GM18508 (cell line): ENCODE measurements at regions not wholly inside any gene's neighbourhood (a gene's known extent, or its start where the extent isn't known, plus 50 kb on each side); places are given as distances from the start of the nearest gene placed in this dataset.
"Not testable (repeated sequence)": the region's sequence is repeated elsewhere in the genome, so short reads cannot be mapped to it uniquely, and the experiment has no call there.

Experiments
- ATAC-seq: cut with Tn5 transposase; IDR thresholded peaks from one replicate; pipeline ENCODE4 v1.9.1; 2021; ENCODE audit warnings: moderate number of reproducible peaks; ENCODE audit not compliant: insufficient read depth, unreplicated experiment

DNA sequence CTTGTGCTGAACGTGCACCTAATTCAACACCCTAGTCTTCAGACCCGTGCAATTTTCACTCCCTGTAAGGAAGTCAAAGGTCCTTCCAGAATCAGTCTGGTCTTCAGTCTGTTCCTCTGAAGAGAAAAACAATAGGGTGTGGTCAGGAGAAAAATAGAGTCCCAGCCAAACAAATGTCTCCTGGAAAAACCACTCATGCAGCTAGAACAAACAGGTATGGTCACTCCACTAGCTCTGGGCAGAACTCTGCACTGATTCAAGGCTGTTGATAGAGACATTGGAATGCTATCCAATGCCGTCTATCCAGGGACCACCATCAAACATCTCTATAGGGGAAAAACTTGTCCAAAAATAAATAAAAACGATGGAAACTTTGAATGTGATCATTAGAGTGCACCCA lies 81.8 kb upstream of the MAP3K1 start:
- ATAC-seq = no peak

DNA sequence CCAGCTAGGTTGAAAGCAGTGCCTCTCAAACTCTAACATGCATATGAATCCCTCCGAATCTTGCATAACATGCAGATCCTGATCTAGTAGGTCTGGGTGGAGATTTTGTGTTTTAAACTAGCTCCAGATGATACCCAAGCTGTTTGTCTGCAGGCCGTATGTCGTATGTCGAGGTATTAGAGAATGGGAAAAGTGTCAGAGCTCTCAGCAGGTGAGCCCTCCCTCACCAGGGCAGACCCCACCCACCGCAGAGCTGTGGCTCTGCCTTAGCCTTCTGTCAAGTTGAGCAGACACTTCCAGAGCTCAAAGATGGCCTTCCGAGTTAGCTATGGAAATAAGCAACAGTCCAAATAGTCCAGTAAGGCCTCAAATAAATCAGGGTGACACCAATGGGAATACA lies 83.2 kb upstream of the MAP3K1 start:
- ATAC-seq = no peak

DNA sequence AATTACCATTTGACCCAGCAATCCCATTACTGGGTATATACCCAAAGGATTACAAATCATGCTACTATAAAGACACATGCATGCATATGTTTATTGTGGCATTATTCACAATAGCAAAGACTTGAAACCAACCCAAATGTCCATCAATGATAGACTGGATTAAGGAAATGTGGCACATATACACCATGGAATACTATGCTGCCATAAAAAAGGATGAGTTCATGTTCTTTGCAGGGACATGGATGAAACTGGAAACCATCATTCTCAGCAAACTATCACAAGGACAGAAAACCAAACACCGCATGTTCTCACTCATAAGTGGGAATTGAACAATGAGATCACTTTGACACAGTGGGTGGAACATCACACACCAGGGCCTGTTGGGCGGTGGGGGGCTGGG lies 83.9 kb upstream of the MAP3K1 start:
- ATAC-seq = not testable (repeated sequence)

DNA sequence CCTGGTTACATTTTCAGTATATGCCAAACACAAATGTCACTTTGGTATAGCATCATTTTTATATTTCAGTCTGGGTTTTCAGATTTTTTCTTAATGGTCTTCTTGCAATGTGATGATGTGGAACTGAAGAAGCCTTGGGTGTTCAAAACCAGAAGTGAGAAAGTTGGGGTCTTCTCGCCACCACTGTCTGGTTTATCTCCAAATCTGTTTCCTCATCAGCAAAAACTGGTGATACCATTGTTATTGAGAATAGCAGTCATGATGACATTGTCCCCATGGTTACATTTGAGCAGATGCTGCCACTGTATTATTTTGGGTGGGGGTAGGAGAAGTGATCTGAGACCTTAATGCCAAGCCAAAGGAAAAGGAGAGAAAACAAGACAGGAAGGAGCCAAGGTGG lies 85.9 kb upstream of the MAP3K1 start:
- no peak for ATAC-seq

DNA sequence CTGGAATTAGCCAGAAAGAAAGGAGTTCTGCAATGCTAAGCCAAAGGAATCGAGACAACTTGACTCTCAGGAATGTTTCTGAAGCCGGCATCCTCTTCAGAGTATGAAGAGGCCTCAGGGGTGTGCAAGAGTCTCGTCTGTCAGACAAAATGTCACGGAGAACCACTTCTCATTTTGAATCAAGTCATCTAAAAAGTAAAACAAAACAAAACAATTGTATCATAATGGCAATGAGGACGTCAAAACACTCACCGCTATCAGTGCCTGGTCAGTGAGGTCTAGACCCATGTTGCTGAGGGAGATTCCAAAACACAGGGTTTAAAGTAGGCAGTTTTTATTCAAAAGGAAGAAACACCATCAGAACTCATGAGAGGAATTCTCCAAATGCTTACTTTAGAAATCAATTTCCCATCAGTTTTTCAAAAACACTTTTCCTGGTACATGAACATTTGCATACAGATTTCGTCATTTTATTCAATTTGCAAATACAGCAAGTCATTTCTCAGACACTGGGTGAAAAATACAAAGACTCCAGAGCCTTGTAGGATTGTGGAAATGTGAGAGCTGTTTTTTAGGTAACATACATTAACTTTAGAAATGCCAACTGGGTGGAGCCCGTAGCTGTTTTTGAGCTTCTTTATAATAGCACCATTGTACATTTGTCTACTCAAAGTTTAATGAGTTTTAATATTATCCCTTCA lies 89.5 kb upstream of the MAP3K1 start:
- ATAC-seq = no peak

DNA sequence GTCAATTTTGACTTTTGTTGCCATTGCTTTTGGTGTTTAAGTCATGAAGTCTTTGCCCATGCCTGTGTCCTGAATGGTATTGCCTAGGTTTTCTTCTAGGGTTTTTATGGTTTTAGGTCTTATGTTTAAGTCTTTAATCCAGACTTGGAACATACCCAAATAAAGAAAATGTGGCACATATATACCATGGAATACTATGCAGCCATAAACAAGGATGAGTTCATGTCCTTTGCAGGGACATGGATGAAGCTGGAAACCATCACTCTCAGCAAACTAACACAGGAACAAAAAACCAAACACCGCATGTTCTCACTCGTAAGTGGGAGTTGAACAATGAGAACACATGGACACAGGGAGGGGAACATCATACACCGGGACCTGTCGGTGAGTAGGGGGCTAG lies 90.5 kb upstream of the MAP3K1 start:
- ATAC-seq = not testable (repeated sequence)

DNA sequence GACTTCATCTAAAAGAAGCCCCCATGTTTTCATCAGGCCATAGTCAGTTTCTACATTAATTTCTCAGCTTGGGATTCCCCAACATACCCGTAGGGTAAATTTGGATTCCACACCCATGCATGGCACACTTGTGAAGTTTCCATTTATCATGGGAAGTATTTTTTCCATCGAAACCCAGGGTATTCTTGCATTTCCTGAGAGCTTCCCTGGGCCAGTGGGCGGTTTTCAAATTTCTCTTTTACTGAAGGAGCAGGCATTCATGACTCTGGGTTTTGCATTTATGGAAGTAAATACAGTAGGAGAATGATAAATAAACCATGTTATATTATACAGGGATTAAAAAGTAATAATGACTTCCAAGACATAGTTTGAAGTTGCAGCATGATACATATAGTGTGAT lies 93.0 kb upstream of the MAP3K1 start:
- ATAC-seq = no peak

DNA sequence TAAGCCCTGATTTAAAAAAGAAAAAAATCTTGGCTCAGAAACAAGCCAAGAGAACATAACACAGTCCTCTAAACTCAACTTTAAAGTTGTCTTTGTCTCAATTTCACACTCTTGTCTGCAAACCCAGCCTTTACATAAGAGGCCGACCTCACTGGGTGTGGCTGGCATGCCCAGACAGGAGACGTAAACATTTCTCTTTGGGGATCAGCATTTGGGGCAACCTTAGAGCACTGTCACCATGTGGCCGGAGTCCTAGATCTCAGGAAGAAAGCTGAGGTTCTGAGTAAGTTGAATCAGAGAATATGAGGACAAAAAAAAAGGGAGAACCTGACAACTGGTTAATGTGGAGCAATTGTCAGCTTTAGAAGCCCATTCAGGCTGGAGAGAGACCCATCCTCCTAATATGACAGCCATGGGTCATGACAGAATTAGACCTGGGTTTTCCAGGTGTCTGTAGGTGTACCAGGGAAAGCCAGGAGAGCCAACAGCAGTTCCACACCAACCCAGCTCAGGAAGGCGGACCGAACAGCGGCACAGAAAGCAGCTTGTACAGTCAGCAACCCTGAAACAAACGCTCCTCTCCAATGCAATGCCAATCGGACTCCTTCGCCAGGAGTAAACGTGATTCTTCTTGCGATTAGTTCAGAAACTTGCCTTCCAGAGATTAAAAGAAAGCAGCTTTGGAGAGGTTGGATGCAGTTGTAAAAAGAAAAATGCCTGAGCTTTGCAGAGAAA lies 97.9 kb upstream of the MAP3K1 start:
- no peak for ATAC-seq

DNA sequence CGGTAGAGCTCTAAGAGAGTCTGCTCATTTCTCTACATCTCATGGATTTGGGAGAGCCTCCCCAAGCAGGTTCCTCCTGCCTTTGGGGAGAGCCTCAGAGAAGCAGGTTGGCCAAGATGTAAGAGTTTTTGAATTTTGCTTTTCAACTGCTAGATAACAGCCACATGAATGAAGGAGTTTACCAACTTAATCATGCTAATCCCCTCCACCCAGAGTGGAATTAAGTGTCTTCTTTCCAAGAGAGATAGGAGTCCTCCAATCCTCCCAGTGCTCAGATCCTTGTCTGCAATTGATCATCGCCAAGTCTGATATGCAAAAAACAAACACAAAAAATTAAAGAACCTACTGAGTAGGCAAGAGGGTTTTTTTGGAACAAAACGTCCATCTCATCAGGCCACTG lies 99.4 kb upstream of the MAP3K1 start:
- no peak for ATAC-seq

DNA sequence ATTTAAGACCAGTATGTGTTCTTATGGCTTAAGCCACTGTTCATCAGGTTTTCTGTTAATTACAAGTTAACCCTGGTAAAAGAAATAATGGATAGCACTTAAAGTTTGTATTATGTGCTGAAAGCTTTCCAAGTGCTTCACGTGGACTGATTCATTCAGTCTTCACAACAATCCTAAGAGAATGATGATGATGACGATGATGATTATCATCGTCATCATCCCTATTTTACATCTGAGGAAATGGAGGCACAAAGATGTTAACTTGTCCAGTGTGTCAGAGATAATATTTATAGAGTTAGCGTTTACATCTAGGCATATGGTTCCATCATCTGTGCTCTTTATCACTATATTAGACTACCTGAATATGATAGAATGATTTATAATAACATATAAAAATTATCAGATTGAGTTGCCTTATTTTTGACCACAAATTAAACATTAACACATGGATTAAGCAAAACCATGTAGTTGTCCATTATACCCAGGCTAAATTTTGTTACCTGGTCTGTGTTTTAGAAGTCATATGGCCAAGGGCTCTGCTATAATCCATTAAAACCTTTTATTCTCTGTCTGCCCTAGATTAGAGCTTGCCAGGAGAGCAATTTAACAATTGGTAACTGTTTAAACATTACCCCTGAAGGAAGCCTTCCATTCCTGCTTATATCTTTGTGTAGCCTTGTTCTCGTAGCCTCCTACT lies 102.3 kb upstream of the MAP3K1 start:
- no peak for ATAC-seq

DNA sequence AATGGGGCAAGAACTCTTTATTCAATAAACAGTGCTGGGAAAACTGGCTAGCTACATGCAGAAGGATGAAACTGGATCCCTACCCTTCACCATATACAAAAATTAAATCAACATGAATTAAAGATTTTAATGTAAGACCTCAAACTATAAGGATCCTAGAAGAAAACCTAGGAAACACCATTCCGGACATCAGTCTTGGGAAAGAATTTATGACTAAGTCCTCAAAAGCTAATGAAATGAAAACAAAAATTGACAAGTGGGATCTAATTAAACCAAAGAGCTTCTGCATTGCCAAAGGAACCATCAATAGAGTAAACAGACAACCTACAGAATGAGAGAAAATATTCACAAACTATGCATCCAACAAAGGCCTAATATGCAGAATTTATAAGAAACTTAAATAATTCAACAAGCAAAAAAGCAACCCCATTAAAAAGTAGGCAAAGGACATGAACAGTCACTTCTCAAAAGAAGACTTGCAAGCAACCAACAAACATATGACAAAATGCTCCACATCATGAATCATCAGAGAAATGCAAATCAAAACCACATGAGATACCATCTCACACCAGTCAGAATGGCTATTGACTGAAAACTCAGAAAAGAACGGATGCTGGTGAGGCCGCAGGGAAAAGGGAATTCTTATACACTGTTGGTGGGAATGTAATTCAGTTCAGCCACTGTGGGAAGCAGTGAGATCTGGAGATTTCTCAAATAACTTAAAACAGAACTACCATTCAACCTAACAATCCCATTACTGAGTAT lies 104.3 kb upstream of the MAP3K1 start:
- no peak for ATAC-seq

DNA sequence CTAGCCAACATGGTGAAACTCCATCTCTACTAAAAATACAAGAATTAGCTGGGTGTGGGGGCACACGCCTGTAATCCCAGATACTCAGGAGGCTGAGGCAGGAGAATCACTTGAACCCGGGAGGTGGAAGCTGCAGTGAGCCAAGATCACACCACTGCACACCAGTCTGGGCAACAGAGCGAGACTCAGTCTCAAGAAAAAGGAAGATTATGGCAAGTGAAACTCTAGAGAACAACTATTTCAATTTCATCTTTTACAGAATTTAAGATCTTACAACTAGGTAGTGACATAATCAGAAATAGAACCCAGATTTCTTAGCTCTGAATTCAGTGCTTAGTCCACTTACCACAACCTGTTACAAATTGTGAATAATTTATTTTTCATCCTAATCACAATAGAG lies 108.8 kb upstream of the MAP3K1 start:
- ATAC-seq = no peak

DNA sequence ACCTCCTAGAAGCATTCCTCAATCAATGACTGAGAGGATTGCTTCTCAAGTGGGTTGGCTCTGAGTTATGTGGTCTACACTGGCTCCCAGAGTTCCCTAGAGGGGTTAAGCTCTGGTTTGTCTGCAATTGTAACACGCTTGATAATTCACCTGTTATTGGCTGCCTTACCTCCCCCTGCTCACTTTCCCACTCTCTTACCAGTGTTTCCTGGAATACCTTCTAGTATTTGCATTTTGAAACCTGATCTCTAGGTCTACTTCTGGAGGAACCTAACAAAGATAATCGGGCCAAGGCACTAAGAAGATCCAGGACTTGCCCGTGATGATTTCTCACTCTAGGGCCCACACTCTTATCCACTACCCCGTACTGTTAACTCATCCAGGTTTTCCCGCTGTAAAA lies 110.1 kb upstream of the MAP3K1 start:
- ATAC-seq = no peak

DNA sequence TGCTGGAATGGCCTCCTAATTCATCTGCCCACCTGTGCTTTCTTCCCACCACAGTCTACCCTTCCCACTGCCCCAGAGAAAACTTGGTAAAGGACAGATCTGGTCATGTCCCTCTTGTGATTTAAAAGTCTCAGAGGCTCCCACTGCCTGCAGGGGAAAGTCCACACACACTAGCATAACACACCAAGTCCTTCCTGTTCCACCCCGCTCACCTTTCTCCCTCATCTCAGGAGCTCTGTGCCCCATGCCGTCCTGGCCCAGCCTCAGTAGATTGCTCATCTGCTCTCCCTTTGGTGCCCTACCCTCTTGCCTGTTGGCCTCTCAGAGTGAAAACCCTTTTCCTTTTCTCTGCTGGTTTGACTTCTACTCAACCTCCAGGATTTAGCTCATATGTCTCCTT lies 111.4 kb upstream of the MAP3K1 start:
- ATAC-seq = no peak

DNA sequence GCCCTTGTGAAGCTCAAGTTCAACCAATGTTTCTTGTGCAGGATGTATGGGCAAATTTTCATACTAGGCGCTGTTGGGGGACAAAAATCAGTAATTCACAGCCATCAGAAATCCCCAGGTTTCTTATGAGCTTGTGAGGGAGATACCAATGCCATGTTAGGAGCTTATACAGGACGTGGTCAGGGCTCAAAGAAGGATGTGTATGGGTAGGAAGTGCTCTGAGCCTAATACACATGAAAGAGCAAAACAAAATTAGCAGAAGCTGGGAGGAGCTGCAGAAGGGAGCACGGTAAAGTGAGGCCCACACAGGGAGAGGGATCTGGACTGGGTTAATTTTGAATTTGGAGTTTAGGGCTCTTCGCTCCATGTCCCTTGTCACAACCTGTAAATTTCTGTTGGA lies 114.6 kb upstream of the MAP3K1 start:
- ATAC-seq = no peak

DNA sequence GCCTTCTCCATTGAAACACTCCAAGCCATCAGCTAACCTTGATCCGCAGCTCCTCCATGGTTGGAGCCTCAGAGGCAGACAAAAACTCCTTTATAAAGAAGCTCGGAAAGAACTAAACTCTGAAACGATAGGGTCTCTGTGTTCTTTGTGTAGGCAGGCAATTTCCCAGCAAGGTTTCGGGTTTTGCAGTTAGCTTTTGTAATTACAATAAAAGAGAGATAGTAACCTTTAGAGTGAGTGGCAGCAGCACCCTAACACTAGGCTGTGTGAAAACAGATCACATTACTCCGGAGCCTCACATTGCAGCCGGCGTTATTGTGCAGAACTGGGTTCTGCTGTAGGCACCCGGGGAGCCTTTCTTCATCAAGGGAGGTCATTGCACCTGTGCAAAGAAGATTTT lies 115.8 kb upstream of the MAP3K1 start:
- no peak for ATAC-seq

DNA sequence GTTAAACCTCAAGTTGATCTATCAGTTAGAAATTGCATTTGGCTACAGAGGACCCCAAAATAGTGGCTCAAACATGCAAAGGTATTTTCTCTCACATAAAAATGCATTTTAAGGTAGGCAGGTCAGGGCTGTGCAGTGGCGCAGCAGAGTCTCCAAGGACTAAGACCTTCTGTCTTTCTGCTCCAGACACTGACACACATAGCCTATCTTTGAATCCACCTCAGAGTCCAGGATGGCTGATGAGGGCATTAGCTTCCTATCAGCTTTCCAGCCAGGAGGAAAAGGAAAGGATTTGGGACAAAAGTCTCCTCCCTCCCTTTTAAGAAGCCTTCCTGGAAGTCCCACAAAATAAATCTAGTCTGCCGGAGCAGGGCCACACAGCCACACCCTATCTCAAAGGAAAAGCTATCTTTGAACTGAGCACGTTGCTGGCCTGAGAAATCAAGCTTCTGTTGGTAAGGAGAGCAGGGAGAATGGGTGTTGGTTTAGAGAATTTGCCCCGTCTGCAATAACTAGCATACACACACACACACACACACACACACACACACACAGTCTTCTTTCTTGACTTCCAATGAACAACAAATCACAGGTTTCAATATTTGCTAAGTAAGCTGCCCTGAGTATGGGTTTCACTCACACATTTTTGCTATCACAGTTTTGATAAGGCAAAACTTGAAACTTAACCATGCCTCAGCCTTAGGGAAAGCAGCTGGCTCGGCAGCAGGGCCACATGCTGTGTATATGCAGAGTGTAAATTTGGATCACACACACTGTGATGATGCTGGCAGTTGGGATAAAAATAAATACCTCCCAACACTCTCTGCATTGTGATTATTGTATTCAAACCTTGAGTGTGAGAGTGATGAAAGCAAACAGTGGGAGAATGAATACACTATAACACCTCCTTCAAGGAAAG lies 116.6 kb upstream of the MAP3K1 start:
- no peak for ATAC-seq

DNA sequence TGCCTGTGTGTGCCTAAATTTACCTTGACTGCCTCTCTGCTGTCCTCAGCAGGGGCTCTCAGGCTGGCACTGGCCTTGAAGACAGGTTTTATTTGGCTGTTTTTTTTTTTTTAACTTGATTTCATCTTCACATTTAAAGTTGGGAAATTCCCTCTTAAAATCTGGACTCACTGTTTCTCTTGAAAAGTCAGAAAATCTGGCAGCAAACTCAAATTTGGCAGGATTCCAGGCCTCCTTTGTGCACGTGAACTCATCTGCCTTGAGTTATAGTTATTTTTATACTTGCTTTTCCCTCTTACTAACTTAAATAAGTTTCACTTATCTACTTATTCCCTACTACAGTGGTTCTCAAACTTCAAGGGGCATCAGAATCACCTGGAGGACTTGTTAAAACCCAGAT lies 118.4 kb upstream of the MAP3K1 start:
- ATAC-seq = no peak

DNA sequence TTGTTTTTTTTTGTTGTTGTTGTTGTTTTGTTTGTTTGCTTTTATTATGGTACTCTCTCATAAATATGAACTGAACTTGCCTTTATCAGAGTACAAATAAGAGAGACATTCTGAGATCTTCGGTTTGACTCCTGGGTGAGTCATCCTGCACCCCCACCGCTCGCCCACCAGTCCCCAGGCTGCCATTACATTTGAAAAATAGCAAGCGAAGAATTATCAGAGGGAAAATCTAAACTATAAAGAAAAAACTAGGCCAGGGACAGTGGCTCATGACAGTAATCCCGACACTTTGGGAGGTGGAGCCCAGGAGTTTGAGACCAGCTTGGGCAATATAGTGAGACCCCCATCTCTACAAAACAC lies 122.1 kb upstream of the MAP3K1 start:
- no peak for ATAC-seq
